ENCODE measurements at regions not wholly inside any gene's neighbourhood (a gene's known extent, or its start where the extent isn't known, plus 50 kb on each side); places are given as distances from the start of the nearest gene placed in this dataset.

DNA sequence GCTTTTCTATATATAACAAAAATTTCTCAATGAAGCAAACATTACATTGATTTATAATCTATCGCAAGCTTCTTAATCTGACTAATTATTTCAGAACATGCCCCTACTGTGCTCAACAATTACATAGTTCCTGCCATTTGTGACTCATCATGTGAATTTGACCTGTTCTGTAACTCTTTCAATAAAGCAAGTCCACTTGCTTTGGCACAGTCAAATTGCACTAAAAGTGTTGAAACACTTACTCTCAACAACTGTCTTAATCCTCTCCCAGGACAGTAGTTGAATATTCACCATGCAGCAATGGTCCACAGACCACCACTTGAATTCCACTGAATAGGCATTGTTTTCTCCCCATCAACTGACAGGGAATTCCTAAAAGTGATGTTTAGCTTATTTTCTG lies 67.7 kb upstream of the SPTLC3 start:
- Histone ChIP-seq H3K4me2 (ENCODE audit: insufficient read depth, low read length) (no peak overlapping the region), H3K9ac (ENCODE audit: insufficient read depth in 1 of 2, low read depth in 2 of 2, low read length in 2 of 2) (no peak overlapping the region), H3K36me3 (ENCODE audit: control insufficient read depth, insufficient read depth, low read length) (no peaks in the 10 kb centered on the region), H4K20me1 (replicated peaks; ENCODE audit: control insufficient read depth, insufficient read depth, low read length) (no peaks in the 10 kb centered on the region), H3K9me3 (replicated peaks; ENCODE audit: control insufficient read depth, insufficient read depth, low read depth, low read length) (no peaks in the 10 kb centered on the region), H3K79me2 (ENCODE audit: control insufficient read depth, insufficient read depth, low read length) (no peaks in the 10 kb centered on the region), H2AFZ (ENCODE audit: low read depth, low read length) (no peak overlapping the region), H3K4me3 (no peak overlapping the region), H3K27me3 (ENCODE audit: control insufficient read depth in 2 of 2, insufficient read depth in 2 of 2, low read length in 2 of 2) (no peaks in the 10 kb centered on the region), H3K4me1 (replicated peaks in 1 of 2; ENCODE audit: control insufficient read depth in 2 of 2, insufficient read depth in 2 of 2, low read length in 2 of 2) (no peaks in the 10 kb centered on the region), H3K27ac (ENCODE audit: extremely low read depth, low read depth, low read length) (no peak overlapping the region), H3K9me1 (ENCODE audit: control insufficient read depth, insufficient read depth, low read length) (no peaks in the 10 kb centered on the region)
- ChIA-PET POLR2A (no interaction called here), CTCF (ENCODE audit: low intra/inter-chr PET ratio) (no interaction called here)
- WGBS (ENCODE audit: insufficient coverage, low coverage, missing lambda C conversion rate) = 0% methylated on average over 1 of the region's 1 CpG
- DNase-seq (ENCODE audit: extremely low read depth in 1 of 4, low spot score in 3 of 4) (no peak), FAIRE-seq (no peak), ATAC-seq (no peak)
- BruUV-seq (replicated peaks) = no TSS peak
- TF ChIP-seq NUFIP1 (IDR thresholded peaks at IDR 0.05; ENCODE audit: partially characterized antibody) (no peak), ZNF12 (CRISPR knock-in tag; IDR thresholded peaks at IDR 0.05) (no peak), SFPQ (IDR thresholded peaks at IDR 0.05; ENCODE audit: low read depth, low read length) (no peak), ZNF695 (CRISPR knock-in tag; IDR thresholded peaks at IDR 0.05) (no peak)
- intact Hi-C loops (cut with micrococcal nuclease) (no loop called here), in situ Hi-C loops (cut with MboI) (no loop called here)

DNA sequence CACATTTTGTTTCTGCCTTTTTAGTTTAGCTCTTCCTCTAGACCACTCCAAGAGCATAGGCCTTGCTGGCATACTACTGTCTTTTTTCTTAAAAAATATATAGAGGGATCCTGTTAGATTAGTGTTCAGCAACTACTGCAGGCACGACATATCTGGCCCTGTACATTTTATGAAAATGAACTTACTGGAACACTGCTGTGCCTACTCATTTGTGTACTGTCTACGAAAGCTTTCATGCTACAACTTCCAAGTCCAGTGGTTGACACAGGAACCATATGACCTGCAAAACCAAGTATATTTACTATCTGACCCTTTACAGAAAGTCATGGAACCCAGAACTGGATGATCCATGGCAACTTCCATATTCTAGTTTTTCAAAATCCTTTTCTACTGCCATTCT lies 66.6 kb upstream of the SPTLC3 start:
- ATAC-seq (no peak), FAIRE-seq (no peak), DNase-seq (ENCODE audit: extremely low read depth in 1 of 4, low spot score in 3 of 4) (no peak)
- no peak overlapping the region for H3K4me3 ChIP-seq
- intact Hi-C loops (cut with micrococcal nuclease) = no loop called here
- no TSS peak for BruUV-seq (replicated peaks)
- ChIA-PET POLR2A (no interaction called here), CTCF (ENCODE audit: low intra/inter-chr PET ratio) (no interaction called here)
- no peaks in the 10 kb centered on the region for H3K9me1 ChIP-seq (ENCODE audit: control insufficient read depth, insufficient read depth, low read length)
- H3K4me1 ChIP-seq (replicated peaks in 1 of 2; ENCODE audit: control insufficient read depth in 2 of 2, insufficient read depth in 2 of 2, low read length in 2 of 2) = no peaks in the 10 kb centered on the region
- in situ Hi-C loops (cut with MboI) = no loop called here
- H2AFZ ChIP-seq (ENCODE audit: low read depth, low read length) = no peak overlapping the region
- no peak overlapping the region for H3K9ac ChIP-seq (ENCODE audit: insufficient read depth in 1 of 2, low read depth in 2 of 2, low read length in 2 of 2)
- H3K9me3 ChIP-seq (replicated peaks; ENCODE audit: control insufficient read depth, insufficient read depth, low read depth, low read length) = no peaks in the 10 kb centered on the region
- H3K79me2 ChIP-seq (ENCODE audit: control insufficient read depth, insufficient read depth, low read length) = no peaks in the 10 kb centered on the region
- no peaks in the 10 kb centered on the region for H4K20me1 ChIP-seq (replicated peaks; ENCODE audit: control insufficient read depth, insufficient read depth, low read length)
- H3K4me2 ChIP-seq (ENCODE audit: insufficient read depth, low read length) = no peak overlapping the region
- no peak overlapping the region for H3K27ac ChIP-seq (ENCODE audit: extremely low read depth, low read depth, low read length)
- H3K27me3 ChIP-seq (ENCODE audit: control insufficient read depth in 2 of 2, insufficient read depth in 2 of 2, low read length in 2 of 2) = no peaks in the 10 kb centered on the region
- 0% methylated on average over 2 of the region's 2 CpGs for WGBS (ENCODE audit: insufficient coverage, low coverage, missing lambda C conversion rate)
- no peaks in the 10 kb centered on the region for H3K36me3 ChIP-seq (ENCODE audit: control insufficient read depth, insufficient read depth, low read length)
- TF ChIP-seq NKRF (IDR thresholded peaks at IDR 0.05; ENCODE audit: borderline replicate concordance) (no peak), ATF1 (CRISPR knock-in tag; IDR thresholded peaks at IDR 0.05) (no peak), ATF1 (tag; IDR thresholded peaks at IDR 0.05) (no peak), BRCA1 (IDR thresholded peaks at IDR 0.05) (no peak), BRCA1 (CRISPR knock-in tag; IDR thresholded peaks at IDR 0.05) (no peak), ZNF253 (CRISPR knock-in tag; conservative IDR thresholded peaks at IDR 0.05) (no peak), ZNF79 (CRISPR knock-in tag; IDR thresholded peaks at IDR 0.05; ENCODE audit: low read depth) (no peak), HSF4 (CRISPR knock-in tag; IDR thresholded peaks at IDR 0.05; ENCODE audit: borderline replicate concordance) (no peak), ZC3H4 (CRISPR knock-in tag; IDR thresholded peaks at IDR 0.05; ENCODE audit: borderline replicate concordance) (no peak), ZNF140 (CRISPR knock-in tag; IDR thresholded peaks at IDR 0.05) (no peak), HNRNPLL (IDR thresholded peaks at IDR 0.05; ENCODE audit: low read depth, low read length, poor library complexity, severe bottlenecking) (no peak)
